HepG2 (cell line): ENCODE measurements at regions not wholly inside any gene's neighbourhood (a gene's known extent, or its start where the extent isn't known, plus 50 kb on each side); places are given as distances from the start of the nearest gene placed in this dataset.

ENCODE experiments used
- ATAC-seq: fragments of 200-7000 bp; cut with Tn5 transposase; 3 replicates; pipeline ENCODE4 v1.9.1; 2020; ENCODE audit warnings: mild to moderate bottlenecking, moderate library complexity
- BruUV-seq: library from RNA; stranded (reverse); fragments of 400-500 nt; replicated peaks from 2 replicates; lab custom pipeline; 2021; lab: Mats Ljungman, UMichigan
- CTCF ChIA-PET: fragments of 300-600 bp; formaldehyde crosslinking; extraction: SDS; loops from one replicate; lab custom pipeline; 2021; ENCODE audit warnings: low total read pairs, inconsistent platforms, low intra/inter-chr PET ratio; lab: Yijun Ruan, JAX
- POLR2A ChIA-PET: fragments of 350-600 bp; sonication (Branson Sonifier 250); formaldehyde crosslinking; loops from one replicate; lab custom pipeline; 2020; ENCODE audit warnings: antibody characterized with exemption, inconsistent platforms; lab: Yijun Ruan, JAX
- DNase-seq: peaks from one replicate; pipeline ENCODE4 v3.0.0-alpha.2; 2015; ENCODE audit warnings: low spot score
- FAIRE-seq: peaks from 3 replicates; lab custom pipeline; 2011; peaks lifted over from hg19 to GRCh38; lab: Jason Lieb, UNC
- H2AFZ ChIP-seq: one replicate; pipeline ENCODE4 v1.6.1; 2011; ENCODE audit warnings: low read length, inconsistent platforms
- H3K27ac ChIP-seq: fragments of 300-600 bp; 3 replicates; pipeline ENCODE4 v1.8.0; 2011; ENCODE audit warnings: mixed run types, mild to moderate bottlenecking, mixed read lengths, low read length, inconsistent platforms; ENCODE audit not compliant: insufficient read depth; ENCODE audit errors: extremely low read length
- H3K27me3 ChIP-seq, 2 experiments: fragments of 200-600 bp in 1 of 2; 2 replicates in 1 of 2; 3 replicates in 1 of 2; pipeline versions ENCODE4 v1.6.0 to v1.8.0; 2011; ENCODE audit warnings: low read length in 2 of 2, mild to moderate bottlenecking in 2 of 2, moderate library complexity in 2 of 2, inconsistent platforms in 1 of 2; ENCODE audit not compliant: insufficient read depth in 2 of 2, control insufficient read depth in 1 of 2
- H3K36me3 ChIP-seq, 2 experiments: fragments of 200-600 bp in 1 of 2; replicated peaks in 1 of 2; 2 replicates in 1 of 2; 3 replicates in 1 of 2; pipeline versions ENCODE4 v1.5.1 to v1.8.0; 2011; ENCODE audit warnings: low read length in 2 of 2, inconsistent platforms in 1 of 2; ENCODE audit not compliant: insufficient read depth in 2 of 2, control insufficient read depth in 1 of 2
- H3K4me1 ChIP-seq: 2 replicates; pipeline ENCODE4 v1.5.1; 2012; ENCODE audit warnings: low read length, inconsistent platforms; ENCODE audit not compliant: insufficient read depth
- H3K4me2 ChIP-seq: 2 replicates; pipeline ENCODE4 v1.6.0; 2011; ENCODE audit warnings: low read depth, low read length, inconsistent platforms
- H3K4me3 ChIP-seq, 3 experiments: fragments of 200-600 bp in 1 of 3; sonication (generic), shearing (Covaris generic) in 1 of 3; replicated peaks in 1 of 3; 2 replicates each; pipeline ENCODE4 v1.5.1; 2011 to 2016; ENCODE audit warnings: low read length in 3 of 3, inconsistent platforms in 2 of 3, low read depth in 2 of 3, mild to moderate bottlenecking in 2 of 3, control low read depth in 1 of 3, mixed read lengths in 1 of 3; ENCODE audit not compliant: insufficient read depth in 1 of 3
- H3K79me2 ChIP-seq: one replicate; pipeline ENCODE4 v1.6.1; 2011; ENCODE audit warnings: low read length, inconsistent platforms; ENCODE audit not compliant: insufficient read depth
- H3K9ac ChIP-seq: 2 replicates; pipeline ENCODE4 v1.6.0; 2011; ENCODE audit warnings: mild to moderate bottlenecking, low read depth, low read length, inconsistent platforms; ENCODE audit not compliant: insufficient read depth
- H3K9me3 ChIP-seq: 2 replicates; pipeline ENCODE4 v1.5.1; 2012; ENCODE audit warnings: mild to moderate bottlenecking, low read length
- H4K20me1 ChIP-seq: 2 replicates; pipeline ENCODE4 v1.6.0; 2011; ENCODE audit warnings: inconsistent platforms, mild to moderate bottlenecking, low read length, moderate library complexity; ENCODE audit not compliant: insufficient read depth
- MEF2D ChIP-seq: sonication (generic); formaldehyde crosslinking; IDR thresholded peaks from 2 replicates; pipeline ENCODE4 v1.5.1; 2020; ENCODE audit warnings: mild to moderate bottlenecking, missing genetic modification reagents
- NONO ChIP-seq, 2 experiments: fragments of 450-650 bp in 1 of 2; sonication (generic) in 1 of 2; formaldehyde crosslinking in 1 of 2; IDR thresholded peaks in 1 of 2; conservative IDR thresholded peaks in 1 of 2; 2 replicates each; pipeline versions ENCODE4 v1.6.1 to v1.8.0; 2017 to 2022; ENCODE audit warnings: mild to moderate bottlenecking in 1 of 2, missing genetic modification reagents in 1 of 2, moderate library complexity in 1 of 2
- NR2C2 ChIP-seq: sonication (generic); formaldehyde crosslinking; IDR thresholded peaks from 2 replicates; pipeline ENCODE4 v1.4.0; 2020; ENCODE audit warnings: missing genetic modification reagents, mild to moderate bottlenecking, moderate library complexity, borderline replicate concordance
- ZC3H4 ChIP-seq: sonication (generic); formaldehyde crosslinking; IDR thresholded peaks from 2 replicates; pipeline ENCODE4 v1.4.0; 2020; ENCODE audit warnings: missing genetic modification reagents, borderline replicate concordance
- ZNF280D ChIP-seq: sonication (generic); formaldehyde crosslinking; IDR thresholded peaks from 2 replicates; pipeline ENCODE4 v1.5.1; 2020; ENCODE audit warnings: mild to moderate bottlenecking, missing genetic modification reagents
- ZNF782 ChIP-seq: sonication (generic); formaldehyde crosslinking; IDR thresholded peaks from 2 replicates; pipeline ENCODE4 v1.4.0; 2020; ENCODE audit warnings: missing genetic modification reagents, mild to moderate bottlenecking, borderline replicate concordance
- WGBS: methylation state at CpG from one replicate; pipeline ENCODE4 v1.1.6; 2017; ENCODE audit warnings: low lambda C conversion rate; 5-methylcytosine and 5-hydroxymethylcytosine counted together
- in situ Hi-C: cut with HindIII; loops from 2 replicates; pipeline ENCODE4 v1.10.0; 2017; ENCODE audit warnings: low pct_unique_long_range_greater_than_20kb; ENCODE audit not compliant: extremely low pct_ligation_motif_present
- intact Hi-C: fragments of 100-400 bp; cut with micrococcal nuclease; formaldehyde crosslinking; loops from one replicate; pipeline ENCODE4 v1.10.0; 2022; ENCODE audit not compliant: unreplicated experiment

- TF ChIP-seq NONO (IDR thresholded peaks at IDR 0.05) (no peak), NONO (CRISPR knock-in tag; conservative IDR thresholded peaks at IDR 0.05) (no peak), ZNF280D (CRISPR knock-in tag) (no peak)
These were observed 527.8 kb downstream of the AGTPBP1 start (continued) for GRCh38 chr9:85213650-85214607.

- no peak for TF ChIP-seq NR2C2
- TF ChIP-seq MEF2D (CRISPR knock-in tag) = no peak
- no peak for TF ChIP-seq ZC3H4 (CRISPR knock-in tag)
- no peak for TF ChIP-seq ZNF782 (CRISPR knock-in tag)
These were observed 528.9 kb downstream of the AGTPBP1 start for GRCh38 chr9:85212887-85213286.

More at GRCh38 chr9:85212887-85213286, 528.9 kb downstream of the AGTPBP1 start:
- Histone ChIP-seq H3K4me3 (no peak overlapping the region), H3K4me1 (no peaks in the 10 kb centered on the region), H3K79me2 (no peaks in the 10 kb centered on the region), H2AFZ (no peak overlapping the region), H3K27me3 (no peaks in the 10 kb centered on the region), H4K20me1 (no peaks in the 10 kb centered on the region), H3K27ac (no peak overlapping the region), H3K9ac (no peak overlapping the region), H3K36me3 (no peaks in the 10 kb centered on the region), H3K9me3 (no peaks in the 10 kb centered on the region), H3K4me2 (no peak overlapping the region)
- no peak for FAIRE-seq
- WGBS = 5% methylated on average over 2 of the region's 2 CpGs
- DNase-seq = no peak
- ChIA-PET CTCF (no interaction called here), POLR2A (no interaction called here)
- intact Hi-C loops = no loop called here
- no TSS peak for BruUV-seq
- ATAC-seq = no peak
- in situ Hi-C loops = no loop called here
